KG1 (cell line): ENCODE measurements at regions not wholly inside any gene's neighbourhood (a gene's known extent, or its start where the extent isn't known, plus 50 kb on each side); places are given as distances from the start of the nearest gene placed in this dataset.
"Not testable (repeated sequence)": the region's sequence is repeated elsewhere in the genome, so short reads cannot be mapped to it uniquely, and the experiment has no call there.

Source experiments
- DNase-seq: peaks from one replicate; lab custom pipeline; 2025; lab: John Stamatoyannopoulos, UW

GRCh38 chr2:208686665-208687064 is 280.1 kb downstream of the PTH2R start:
- DNase-seq = no peak

GRCh38 chr2:208687720-208688119 is 281.1 kb downstream of the PTH2R start:
- not testable (repeated sequence) for DNase-seq

- DNase-seq = no peak
These were observed 291.5 kb downstream of the PTH2R start for GRCh38 chr2:208698114-208698513.

- no peak for DNase-seq
These were observed 301.9 kb downstream of the PTH2R start for GRCh38 chr2:208708486-208708885.

GRCh38 chr2:208711598-208711997 is 305.0 kb downstream of the PTH2R start:
- no peak for DNase-seq

- DNase-seq = no peak
These were observed 306.6 kb downstream of the PTH2R start for GRCh38 chr2:208713066-208713745.

GRCh38 chr2:208718828-208719227 is 312.2 kb downstream of the PTH2R start:
- no peak for DNase-seq

GRCh38 chr2:208722731-208723130 is 316.1 kb downstream of the PTH2R start:
- DNase-seq = no peak

GRCh38 chr2:208725280-208725679 is 318.7 kb downstream of the PTH2R start:
- DNase-seq = no peak

- DNase-seq = no peak
These were observed 319.6 kb downstream of the PTH2R start for GRCh38 chr2:208726242-208726641.

- DNase-seq = not testable (repeated sequence)
These were observed 345.2 kb downstream of the PTH2R start for GRCh38 chr2:208751663-208752415.

GRCh38 chr2:208757364-208757763 is 350.8 kb downstream of the PTH2R start:
- no peak for DNase-seq

- DNase-seq = not testable (repeated sequence)
These were observed 366.5 kb downstream of the PTH2R start for GRCh38 chr2:208773074-208773473.

- DNase-seq = no peak
These were observed 374.6 kb downstream of the PTH2R start for GRCh38 chr2:208781166-208781565.

- no peak for DNase-seq
These were observed 375.5 kb downstream of the PTH2R start for GRCh38 chr2:208782097-208782496.

GRCh38 chr2:208783184-208783583 is 376.6 kb downstream of the PTH2R start:
- DNase-seq = no peak

GRCh38 chr2:208784774-208785173 is 378.2 kb downstream of the PTH2R start:
- not testable (repeated sequence) for DNase-seq

GRCh38 chr2:208791257-208791656 is 384.7 kb downstream of the PTH2R start:
- DNase-seq = no peak

GRCh38 chr2:208792766-208793165 is 386.2 kb downstream of the PTH2R start:
- no peak for DNase-seq

- no peak for DNase-seq
These were observed 386.8 kb downstream of the PTH2R start for GRCh38 chr2:208793434-208793833.

- DNase-seq = no peak
These were observed 387.8 kb downstream of the PTH2R start for GRCh38 chr2:208794288-208794975.

GRCh38 chr2:208798698-208799097 is 392.1 kb downstream of the PTH2R start:
- no peak for DNase-seq

- DNase-seq = no peak
These were observed 392.8 kb downstream of the PTH2R start for GRCh38 chr2:208799397-208799796.
